ENCODE measurements at regions not wholly inside any gene's neighbourhood (a gene's known extent, or its start where the extent isn't known, plus 50 kb on each side); places are given as distances from the start of the nearest gene placed in this dataset.

- TF ChIP-seq EZH2phosphoT487 (IDR thresholded peaks at IDR 0.05; ENCODE audit: borderline replicate concordance, low read length) (no peak), CTCF (IDR thresholded peaks at IDR 0.05; ENCODE audit: low read depth, low read length, poor library complexity, severe bottlenecking) (no peak)
These were observed 191.4 kb downstream of the MINAR1 start for GRCh38 chr15:79623488-79623887.
